Fibroblast of mammary gland (primary cell): ENCODE measurements at regions not wholly inside any gene's neighbourhood (a gene's known extent, or its start where the extent isn't known, plus 50 kb on each side); places are given as distances from the start of the nearest gene placed in this dataset.
A peak's percentile ranks its signal among the peaks of the same experiment; 100 is the strongest.

ENCODE experiments used
- DNase-seq: peaks from one replicate; pipeline ENCODE4 v3.0.0-alpha.2; 2010; ENCODE audit warnings: low read depth
- H3K4me3 ChIP-seq: 2 replicates; pipeline ENCODE4 v1.5.1; 2011; ENCODE audit warnings: low read depth, mild to moderate bottlenecking, low read length, moderate library complexity; ENCODE audit not compliant: control insufficient read depth
- CTCF ChIP-seq: conservative IDR thresholded peaks from 2 replicates; pipeline ENCODE4 v1.5.1; 2011; ENCODE audit warnings: low read depth, low read length, inconsistent platforms; ENCODE audit not compliant: control insufficient read depth, insufficient read depth

GRCh38 chr16:80163339-80163738, 377.5 kb upstream of the DYNLRB2 start:
- no peak for DNase-seq
- TF ChIP-seq CTCF: no peak
- no peak overlapping the region for H3K4me3 ChIP-seq

DNA sequence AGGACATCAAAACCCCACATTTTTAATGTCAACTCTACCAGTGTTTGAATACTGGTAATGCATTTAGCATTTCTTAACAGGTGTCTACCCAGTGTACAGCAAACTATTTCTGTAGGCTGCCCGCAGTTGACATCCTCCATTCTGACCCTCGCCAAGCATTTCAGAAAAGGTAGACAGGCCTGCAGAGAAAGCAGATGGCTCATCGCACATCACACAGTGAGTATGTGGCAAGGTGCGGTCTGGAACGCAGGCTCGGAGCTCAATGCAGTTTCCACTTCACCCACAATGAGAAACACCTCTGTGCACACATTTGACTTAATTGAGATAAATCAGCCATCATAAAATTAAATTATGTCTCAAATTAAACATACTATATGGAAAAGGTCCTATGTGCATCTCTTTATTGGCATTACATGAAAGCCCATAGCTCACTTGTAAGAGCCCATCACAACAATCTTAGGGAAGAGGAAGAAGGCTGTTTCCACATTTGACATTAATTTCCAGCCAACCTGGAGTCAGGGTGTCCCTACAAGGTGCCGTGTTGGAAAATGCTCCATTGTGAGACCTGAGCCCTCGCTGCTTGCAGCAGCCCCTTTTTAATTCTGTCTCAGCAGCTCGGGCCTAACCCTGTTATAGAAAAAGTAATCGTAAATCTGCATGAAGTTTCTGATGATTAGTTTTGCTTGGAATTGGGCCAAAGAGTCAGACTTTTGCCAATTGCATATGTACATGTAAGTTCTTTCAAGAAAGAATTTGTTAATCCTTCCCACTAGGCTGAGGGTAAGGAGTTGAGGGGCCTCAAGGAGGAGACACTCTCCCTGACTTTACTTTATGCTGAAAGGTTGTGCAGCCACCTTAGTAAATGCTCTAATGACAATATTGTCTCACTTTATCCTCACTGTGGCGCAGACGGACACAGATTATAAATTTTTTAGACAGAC, 378.7 kb upstream of the DYNLRB2 start:
- no peak for TF ChIP-seq CTCF
- H3K4me3 ChIP-seq: no peak overlapping the region
- no peak for DNase-seq

- no peak for TF ChIP-seq CTCF
- peak; percentile 66 for DNase-seq
- no peak overlapping the region for H3K4me3 ChIP-seq
These were observed 382.0 kb upstream of the DYNLRB2 start for GRCh38 chr16:80158766-80159165.

- no peak overlapping the region for H3K4me3 ChIP-seq
- no peak for TF ChIP-seq CTCF
- no peak for DNase-seq
These were observed 389.1 kb upstream of the DYNLRB2 start for GRCh38 chr16:80151722-80152111.

- H3K4me3 ChIP-seq: no peak overlapping the region
- TF ChIP-seq CTCF: no peak
- peak; percentile 11 for DNase-seq
These were observed 389.6 kb upstream of the DYNLRB2 start for GRCh38 chr16:80150978-80151721.

DNA sequence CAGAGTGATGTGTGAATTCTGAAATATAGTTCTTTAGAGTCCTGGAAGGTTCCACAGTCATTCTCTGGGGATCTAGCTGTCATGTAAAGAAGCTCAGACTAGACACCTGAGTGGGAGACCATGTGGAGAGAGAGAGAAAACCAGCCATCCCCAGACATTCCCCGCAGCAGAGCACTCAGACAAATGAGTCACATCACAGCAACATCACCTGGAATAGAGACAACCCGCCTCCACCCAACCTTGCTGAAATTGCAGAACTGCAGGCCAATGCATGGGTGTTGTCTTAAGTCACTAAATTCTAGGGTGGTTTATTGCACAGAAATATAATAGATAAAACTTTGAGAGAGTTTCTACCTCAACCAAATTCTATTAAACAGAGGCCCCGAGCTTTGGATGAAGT, 392.0 kb upstream of the DYNLRB2 start:
- DNase-seq: no peak
- H3K4me3 ChIP-seq: no peak overlapping the region
- no peak for TF ChIP-seq CTCF
